HepG2 (cell line): ENCODE measurements at regions not wholly inside any gene's neighbourhood (a gene's known extent, or its start where the extent isn't known, plus 50 kb on each side); places are given as distances from the start of the nearest gene placed in this dataset.

Source experiments
- ATAC-seq: fragments of 200-7000 bp; cut with Tn5 transposase; 3 replicates; pipeline ENCODE4 v1.9.1; 2020; ENCODE audit warnings: mild to moderate bottlenecking, moderate library complexity
- BruUV-seq: library from RNA; stranded (reverse); fragments of 400-500 nt; replicated peaks from 2 replicates; lab custom pipeline; 2021; lab: Mats Ljungman, UMichigan
- CTCF ChIA-PET: fragments of 300-600 bp; formaldehyde crosslinking; extraction: SDS; loops from one replicate; lab custom pipeline; 2021; ENCODE audit warnings: low total read pairs, inconsistent platforms, low intra/inter-chr PET ratio; lab: Yijun Ruan, JAX
- POLR2A ChIA-PET: fragments of 350-600 bp; sonication (Branson Sonifier 250); formaldehyde crosslinking; loops from one replicate; lab custom pipeline; 2020; ENCODE audit warnings: antibody characterized with exemption, inconsistent platforms; lab: Yijun Ruan, JAX
- DNase-seq: peaks from one replicate; pipeline ENCODE4 v3.0.0-alpha.2; 2015; ENCODE audit warnings: low spot score
- FAIRE-seq: peaks from 3 replicates; lab custom pipeline; 2011; peaks lifted over from hg19 to GRCh38; lab: Jason Lieb, UNC
- H2AFZ ChIP-seq: one replicate; pipeline ENCODE4 v1.6.1; 2011; ENCODE audit warnings: low read length, inconsistent platforms
- H3K27ac ChIP-seq: fragments of 300-600 bp; 3 replicates; pipeline ENCODE4 v1.8.0; 2011; ENCODE audit warnings: mixed run types, mild to moderate bottlenecking, mixed read lengths, low read length, inconsistent platforms; ENCODE audit not compliant: insufficient read depth; ENCODE audit errors: extremely low read length
- H3K27me3 ChIP-seq, 2 experiments: fragments of 200-600 bp in 1 of 2; 2 replicates in 1 of 2; 3 replicates in 1 of 2; pipeline versions ENCODE4 v1.6.0 to v1.8.0; 2011; ENCODE audit warnings: low read length in 2 of 2, mild to moderate bottlenecking in 2 of 2, moderate library complexity in 2 of 2, inconsistent platforms in 1 of 2; ENCODE audit not compliant: insufficient read depth in 2 of 2, control insufficient read depth in 1 of 2
- H3K36me3 ChIP-seq, 2 experiments: fragments of 200-600 bp in 1 of 2; replicated peaks in 1 of 2; 2 replicates in 1 of 2; 3 replicates in 1 of 2; pipeline versions ENCODE4 v1.5.1 to v1.8.0; 2011; ENCODE audit warnings: low read length in 2 of 2, inconsistent platforms in 1 of 2; ENCODE audit not compliant: insufficient read depth in 2 of 2, control insufficient read depth in 1 of 2
- H3K4me1 ChIP-seq: 2 replicates; pipeline ENCODE4 v1.5.1; 2012; ENCODE audit warnings: low read length, inconsistent platforms; ENCODE audit not compliant: insufficient read depth
- H3K4me2 ChIP-seq: 2 replicates; pipeline ENCODE4 v1.6.0; 2011; ENCODE audit warnings: low read depth, low read length, inconsistent platforms
- H3K4me3 ChIP-seq, 3 experiments: fragments of 200-600 bp in 1 of 3; sonication (generic), shearing (Covaris generic) in 1 of 3; replicated peaks in 1 of 3; 2 replicates each; pipeline ENCODE4 v1.5.1; 2011 to 2016; ENCODE audit warnings: low read length in 3 of 3, inconsistent platforms in 2 of 3, low read depth in 2 of 3, mild to moderate bottlenecking in 2 of 3, control low read depth in 1 of 3, mixed read lengths in 1 of 3; ENCODE audit not compliant: insufficient read depth in 1 of 3
- H3K79me2 ChIP-seq: one replicate; pipeline ENCODE4 v1.6.1; 2011; ENCODE audit warnings: low read length, inconsistent platforms; ENCODE audit not compliant: insufficient read depth
- H3K9ac ChIP-seq: 2 replicates; pipeline ENCODE4 v1.6.0; 2011; ENCODE audit warnings: mild to moderate bottlenecking, low read depth, low read length, inconsistent platforms; ENCODE audit not compliant: insufficient read depth
- H3K9me3 ChIP-seq: 2 replicates; pipeline ENCODE4 v1.5.1; 2012; ENCODE audit warnings: mild to moderate bottlenecking, low read length
- H4K20me1 ChIP-seq: 2 replicates; pipeline ENCODE4 v1.6.0; 2011; ENCODE audit warnings: inconsistent platforms, mild to moderate bottlenecking, low read length, moderate library complexity; ENCODE audit not compliant: insufficient read depth
- AGO2 ChIP-seq: fragments of 200-400 bp; formaldehyde crosslinking; optimal IDR thresholded peaks from 2 replicates; pipeline ENCODE3; 2017; ENCODE audit warnings: mild to moderate bottlenecking, low read depth, low read length, moderate library complexity
- ATF4 ChIP-seq, 2 experiments: fragments of 450-650 bp in 1 of 2; sonication (generic) in 1 of 2; formaldehyde crosslinking; IDR thresholded peaks; 2 replicates each; pipeline versions ENCODE4 v1.5.0 to v1.8.0; 2020 to 2022; ENCODE audit warnings: mild to moderate bottlenecking in 1 of 2, missing genetic modification reagents in 1 of 2
- GZF1 ChIP-seq: sonication (generic); formaldehyde crosslinking; IDR thresholded peaks from 2 replicates; pipeline ENCODE4 v1.5.1; 2020; ENCODE audit warnings: mild to moderate bottlenecking, missing genetic modification reagents
- ZBTB40 ChIP-seq, 2 experiments: fragments of 450-650 bp in 1 of 2; sonication (generic) in 1 of 2; formaldehyde crosslinking in 1 of 2; IDR thresholded peaks; 2 replicates each; pipeline versions ENCODE4 v1.6.1 to v1.8.0; 2016 to 2022; ENCODE audit warnings: antibody characterized with exemption in 1 of 2, mild to moderate bottlenecking in 1 of 2, missing genetic modification reagents in 1 of 2
- ZMYM3 ChIP-seq: sonication (generic); formaldehyde crosslinking; IDR thresholded peaks from 2 replicates; pipeline ENCODE4 v1.5.1; 2020; ENCODE audit warnings: mild to moderate bottlenecking, missing genetic modification reagents
- ZNF251 ChIP-seq: sonication (generic); formaldehyde crosslinking; IDR thresholded peaks from 2 replicates; pipeline ENCODE4 v1.9.0; 2021; ENCODE audit warnings: mild to moderate bottlenecking, missing genetic modification reagents
- WGBS: methylation state at CpG from one replicate; pipeline ENCODE4 v1.1.6; 2017; ENCODE audit warnings: low lambda C conversion rate; 5-methylcytosine and 5-hydroxymethylcytosine counted together
- in situ Hi-C: cut with HindIII; loops from 2 replicates; pipeline ENCODE4 v1.10.0; 2017; ENCODE audit warnings: low pct_unique_long_range_greater_than_20kb; ENCODE audit not compliant: extremely low pct_ligation_motif_present
- intact Hi-C: fragments of 100-400 bp; cut with micrococcal nuclease; formaldehyde crosslinking; loops from one replicate; pipeline ENCODE4 v1.10.0; 2022; ENCODE audit not compliant: unreplicated experiment

GRCh38 chr15:61501815-61502389 lies 272.8 kb upstream of the RORA start:
- in situ Hi-C loops (no loop called here), intact Hi-C loops (no loop called here)
- H3K4me1 ChIP-seq = peaks cover 7% of the 10 kb centered on the region; the same call in 1 of the 2 replicates
- no peaks in the 10 kb centered on the region for H3K36me3 ChIP-seq
- ATAC-seq (no peak), FAIRE-seq (no peak), DNase-seq (no peak)
- TF ChIP-seq AGO2 (no peak), ZBTB40 (IDR thresholded peaks at IDR 0.05) (no peak), ZBTB40 (CRISPR knock-in tag; IDR thresholded peaks at IDR 0.05) (no peak), ZMYM3 (CRISPR knock-in tag) (no peak), GZF1 (no peak), ZNF251 (CRISPR knock-in tag) (no peak), ATF4 (CRISPR knock-in tag; IDR thresholded peaks at IDR 0.05) (no peak)
- no peak overlapping the region for H3K4me2 ChIP-seq
- no peaks in the 10 kb centered on the region for H3K79me2 ChIP-seq
- H3K27me3 ChIP-seq = no peaks in the 10 kb centered on the region; a peak in 1 of 5 replicates
- no peak overlapping the region for H3K4me3 ChIP-seq
- POLR2A ChIA-PET = no interaction called here
- BruUV-seq = no TSS peak
- 15% methylated on average over 12 of the region's 12 CpGs for WGBS
- CTCF ChIA-PET = no interaction called here
- no peak overlapping the region for H3K9ac ChIP-seq
- H4K20me1 ChIP-seq = no peaks in the 10 kb centered on the region
- H3K27ac ChIP-seq = no peak overlapping the region
- no peaks in the 10 kb centered on the region for H3K9me3 ChIP-seq
- H2AFZ ChIP-seq = no peak overlapping the region
